Osteoblast (primary cell): ENCODE measurements at regions not wholly inside any gene's neighbourhood (a gene's known extent, or its start where the extent isn't known, plus 50 kb on each side); places are given as distances from the start of the nearest gene placed in this dataset.
"Not testable (repeated sequence)": the region's sequence is repeated elsewhere in the genome, so short reads cannot be mapped to it uniquely, and the experiment has no call there.

ENCODE experiments used
- DNase-seq: peaks from one replicate; pipeline ENCODE4 v3.0.0; 2011; ENCODE audit warnings: low spot score, mixed read lengths; ENCODE audit not compliant: insufficient read length; ENCODE audit errors: missing footprints
- H2AFZ ChIP-seq: 2 replicates; pipeline ENCODE4 v1.6.0; 2011; ENCODE audit warnings: mild to moderate bottlenecking, low read length
- H3K27ac ChIP-seq: 2 replicates; pipeline ENCODE4 v1.5.1; 2011; ENCODE audit warnings: mild to moderate bottlenecking, low read depth, low read length, moderate library complexity
- H3K27me3 ChIP-seq: 2 replicates; pipeline ENCODE4 v1.6.0; 2012; ENCODE audit warnings: mild to moderate bottlenecking, control low read depth, inconsistent platforms, low read length, moderate library complexity; ENCODE audit not compliant: insufficient read depth
- H3K36me3 ChIP-seq: 2 replicates; pipeline ENCODE4 v1.5.1; 2011; ENCODE audit warnings: mild to moderate bottlenecking, low read length, control low read depth, moderate library complexity; ENCODE audit not compliant: insufficient read depth
- H3K4me1 ChIP-seq: 2 replicates; pipeline ENCODE4 v1.5.1; 2011; ENCODE audit warnings: mild to moderate bottlenecking, low read length, control low read depth, moderate library complexity; ENCODE audit not compliant: insufficient read depth
- H3K4me2 ChIP-seq: 2 replicates; pipeline ENCODE4 v1.6.0; 2011; ENCODE audit warnings: mild to moderate bottlenecking, low read length; ENCODE audit not compliant: insufficient read depth
- H3K4me3 ChIP-seq: fragments of 200-600 bp; sonication (generic); 3 replicates; pipeline ENCODE4 v1.5.1; 2012; ENCODE audit warnings: mild to moderate bottlenecking, low read length, inconsistent platforms; ENCODE audit not compliant: insufficient read depth
- H3K79me2 ChIP-seq: 2 replicates; pipeline ENCODE4 v1.6.0; 2012; ENCODE audit warnings: mild to moderate bottlenecking, low read length, control low read depth, inconsistent platforms; ENCODE audit not compliant: insufficient read depth
- H3K9me3 ChIP-seq: 2 replicates; pipeline ENCODE4 v1.5.1; 2011; ENCODE audit warnings: low read depth, low read length, control low read depth
- H4K20me1 ChIP-seq: 2 replicates; pipeline ENCODE4 v1.6.0; 2012; ENCODE audit warnings: mild to moderate bottlenecking, low read length, control low read depth; ENCODE audit not compliant: insufficient read depth
- TF ChIP-seq, protein P1 (sequence below): IDR thresholded peaks from 2 replicates; pipeline ENCODE4 v1.5.1; 2011; ENCODE audit warnings: mild to moderate bottlenecking, low read depth, low read length, moderate library complexity; ENCODE audit errors: extremely low read depth

DNA sequence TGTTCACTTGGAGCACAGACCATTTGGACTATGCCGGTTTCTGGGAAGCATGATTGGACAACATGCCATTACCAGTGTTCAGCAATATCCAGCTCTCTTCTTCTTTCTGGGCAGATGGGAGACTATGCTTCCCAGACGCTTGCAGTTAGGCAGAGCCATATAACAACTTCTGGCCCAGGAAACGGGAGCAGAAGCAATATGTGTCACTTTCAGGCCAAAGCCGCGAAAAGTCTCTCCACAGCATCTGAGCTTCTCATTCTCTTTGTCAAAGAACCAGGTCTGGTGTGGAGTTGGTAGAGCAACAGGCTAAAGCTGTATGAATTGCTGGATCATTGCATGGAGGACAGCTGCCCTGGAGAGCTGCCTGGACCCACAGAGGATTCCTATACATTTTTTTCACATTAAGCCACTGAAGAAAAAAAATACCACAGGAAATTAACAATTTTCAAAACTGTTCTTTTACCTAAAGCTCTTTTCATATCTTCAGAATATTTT, 131.4 kb upstream of the FRG1 start:
- H3K9me3 ChIP-seq: no peaks in the 10 kb centered on the region

DNA sequence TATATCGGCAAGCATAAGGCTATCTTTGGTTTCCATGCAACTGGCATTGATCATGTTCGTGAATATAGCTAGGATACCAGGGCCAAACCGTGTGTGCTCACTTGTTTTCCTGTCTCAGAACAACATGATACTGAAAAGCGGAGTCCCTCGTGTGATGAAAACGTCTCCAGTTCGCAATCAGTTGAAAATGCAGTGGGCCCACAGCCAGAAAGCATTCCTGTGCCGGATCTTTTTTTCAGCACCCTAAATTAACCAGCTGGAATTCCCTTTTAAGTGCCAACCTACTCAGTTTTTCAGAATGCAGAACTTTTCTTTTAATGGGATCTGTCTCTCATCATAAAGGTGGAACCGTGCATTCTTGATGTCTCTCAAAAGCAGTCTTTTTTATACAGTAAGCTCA, 130.8 kb upstream of the FRG1 start:
- Histone ChIP-seq H3K27ac (no peak overlapping the region), H3K27me3 (no peaks in the 10 kb centered on the region), H3K4me3 (no peak overlapping the region), H3K79me2 (no peaks in the 10 kb centered on the region), H3K36me3 (no peaks in the 10 kb centered on the region), H4K20me1 (no peaks in the 10 kb centered on the region), H3K4me1 (no peaks in the 10 kb centered on the region), H3K4me2 (no peak overlapping the region), H2AFZ (no peak overlapping the region), H3K9me3 (no peaks in the 10 kb centered on the region)
- DNase-seq: no peak
- TF ChIP-seq, protein P1, sequence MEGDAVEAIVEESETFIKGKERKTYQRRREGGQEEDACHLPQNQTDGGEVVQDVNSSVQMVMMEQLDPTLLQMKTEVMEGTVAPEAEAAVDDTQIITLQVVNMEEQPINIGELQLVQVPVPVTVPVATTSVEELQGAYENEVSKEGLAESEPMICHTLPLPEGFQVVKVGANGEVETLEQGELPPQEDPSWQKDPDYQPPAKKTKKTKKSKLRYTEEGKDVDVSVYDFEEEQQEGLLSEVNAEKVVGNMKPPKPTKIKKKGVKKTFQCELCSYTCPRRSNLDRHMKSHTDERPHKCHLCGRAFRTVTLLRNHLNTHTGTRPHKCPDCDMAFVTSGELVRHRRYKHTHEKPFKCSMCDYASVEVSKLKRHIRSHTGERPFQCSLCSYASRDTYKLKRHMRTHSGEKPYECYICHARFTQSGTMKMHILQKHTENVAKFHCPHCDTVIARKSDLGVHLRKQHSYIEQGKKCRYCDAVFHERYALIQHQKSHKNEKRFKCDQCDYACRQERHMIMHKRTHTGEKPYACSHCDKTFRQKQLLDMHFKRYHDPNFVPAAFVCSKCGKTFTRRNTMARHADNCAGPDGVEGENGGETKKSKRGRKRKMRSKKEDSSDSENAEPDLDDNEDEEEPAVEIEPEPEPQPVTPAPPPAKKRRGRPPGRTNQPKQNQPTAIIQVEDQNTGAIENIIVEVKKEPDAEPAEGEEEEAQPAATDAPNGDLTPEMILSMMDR: no peak

More for the DNA sequence above, 131.4 kb upstream of the FRG1 start:
- Histone ChIP-seq H3K4me2 (no peak overlapping the region), H3K4me3 (no peak overlapping the region), H4K20me1 (no peaks in the 10 kb centered on the region), H2AFZ (no peak overlapping the region), H3K79me2 (no peaks in the 10 kb centered on the region), H3K27ac (no peak overlapping the region), H3K4me1 (no peaks in the 10 kb centered on the region), H3K27me3 (no peaks in the 10 kb centered on the region), H3K36me3 (no peaks in the 10 kb centered on the region)
- TF ChIP-seq, protein P1: no peak
- no peak for DNase-seq

DNA sequence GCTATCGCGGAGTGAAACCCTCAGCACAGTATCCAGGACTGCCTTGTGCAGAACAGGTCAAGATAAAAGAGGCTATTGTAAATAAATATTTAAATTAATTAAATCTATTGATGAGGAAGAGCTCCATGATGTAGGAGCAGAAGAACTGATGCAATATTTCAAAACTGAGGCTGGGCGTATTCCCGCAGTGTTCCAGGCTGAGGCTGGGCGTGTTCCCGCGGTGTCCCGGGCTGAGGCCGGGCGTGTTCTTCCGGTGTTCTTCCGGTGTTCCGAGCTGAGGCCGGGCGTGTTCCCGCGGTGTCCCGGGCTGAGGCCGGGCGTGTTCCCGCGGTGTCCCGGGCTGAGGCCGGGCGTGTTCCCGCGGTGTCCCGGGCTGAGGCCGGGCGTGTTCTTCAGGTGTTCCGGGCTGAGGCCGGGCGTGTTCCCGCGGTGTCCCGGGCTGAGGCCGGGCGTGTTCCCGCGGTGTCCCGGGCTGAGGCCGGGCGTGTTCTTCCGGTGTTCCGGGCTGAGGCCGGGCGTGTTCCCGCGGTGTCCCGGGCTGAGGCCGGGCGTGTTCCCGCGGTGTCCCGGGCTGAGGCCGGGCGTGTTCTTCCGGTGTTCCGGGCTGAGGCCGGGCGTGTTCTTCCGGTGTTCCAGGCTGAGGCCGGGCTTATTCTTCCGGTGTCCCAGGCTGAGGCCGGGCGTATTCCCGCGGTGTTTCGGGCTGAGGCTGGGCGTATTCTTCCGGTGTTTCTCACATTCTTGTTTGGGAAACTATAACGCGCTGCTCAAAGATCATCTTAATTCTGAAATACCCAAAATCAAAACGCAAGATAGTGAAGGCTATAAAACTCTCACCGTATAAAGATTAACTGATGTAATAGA, 130.1 kb upstream of the FRG1 start:
- not testable (repeated sequence) for H3K27me3 ChIP-seq, H3K9me3 ChIP-seq, H3K79me2 ChIP-seq, DNase-seq, H2AFZ ChIP-seq, H3K27ac ChIP-seq, H4K20me1 ChIP-seq, H3K36me3 ChIP-seq, H3K4me2 ChIP-seq, H3K4me1 ChIP-seq, H3K4me3 ChIP-seq

DNA sequence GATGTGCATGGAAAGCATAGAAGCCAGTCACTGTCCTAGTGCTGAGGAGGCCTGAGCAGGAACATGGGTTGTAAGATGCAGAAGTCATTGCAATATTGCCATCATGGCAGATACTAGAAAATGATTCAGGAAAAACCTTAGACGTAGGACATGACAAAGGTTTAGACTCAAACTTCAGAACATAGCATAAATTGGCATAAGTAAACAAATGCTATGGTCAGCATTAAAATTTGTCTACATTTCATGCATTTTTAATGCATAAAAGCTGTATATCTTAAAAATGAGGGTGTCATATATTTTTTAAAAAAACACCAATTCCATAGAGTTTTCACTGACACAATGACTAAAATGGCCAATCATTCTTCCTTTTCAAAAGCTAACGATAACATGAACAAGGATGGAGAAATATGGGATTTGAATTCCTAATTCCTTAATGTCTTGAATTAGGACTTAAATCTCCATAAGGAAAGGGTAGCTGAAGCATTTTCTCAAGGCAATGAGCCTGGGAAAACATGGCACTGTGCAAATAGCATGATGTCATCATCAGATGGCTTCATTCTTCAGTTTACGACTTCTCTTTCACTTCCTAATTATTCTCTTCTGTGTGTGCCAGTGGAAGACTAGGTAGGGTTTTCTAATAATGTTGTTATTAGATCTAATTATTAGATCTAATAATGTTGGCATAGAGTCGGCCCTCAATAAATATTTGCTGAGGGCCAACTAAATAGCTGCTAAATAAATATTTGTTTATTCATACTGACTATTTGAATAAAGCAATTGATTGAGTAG, 125.1 kb upstream of the FRG1 start:
- TF ChIP-seq, protein P1: no peak
- no peaks in the 10 kb centered on the region for H3K36me3 ChIP-seq
- no peak for DNase-seq

More for the DNA sequence above, 125.1 kb upstream of the FRG1 start:
- Histone ChIP-seq H2AFZ (no peak overlapping the region), H3K4me3 (no peak overlapping the region), H3K27ac (no peak overlapping the region), H3K4me1 (no peaks in the 10 kb centered on the region), H4K20me1 (no peaks in the 10 kb centered on the region), H3K9me3 (no peaks in the 10 kb centered on the region), H3K27me3 (no peaks in the 10 kb centered on the region), H3K79me2 (no peaks in the 10 kb centered on the region), H3K4me2 (no peak overlapping the region)
